ENCODE measurements at regions not wholly inside any gene's neighbourhood (a gene's known extent, or its start where the extent isn't known, plus 50 kb on each side); places are given as distances from the start of the nearest gene placed in this dataset.

DNA sequence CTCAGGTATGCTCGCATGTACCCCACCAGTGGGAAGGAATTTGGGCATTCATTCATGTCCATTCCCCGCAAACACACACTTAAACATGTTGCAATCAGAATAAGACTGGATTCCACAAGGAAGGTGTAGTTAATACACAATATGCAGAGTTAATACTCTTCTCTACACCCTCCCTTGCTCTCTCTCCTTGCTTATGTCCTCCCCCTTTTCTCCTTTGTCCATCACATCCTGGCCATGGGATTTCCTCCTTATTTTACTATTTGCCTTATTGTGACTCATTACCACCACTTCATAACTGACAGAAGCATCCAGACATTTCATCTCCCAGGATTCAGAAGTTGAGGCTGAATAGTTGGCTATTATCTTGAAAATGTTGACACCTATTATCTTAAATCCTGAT lies 473.8 kb upstream of the SPHKAP start:
- H2AFZ ChIP-seq (ENCODE audit: low read length): no peak overlapping the region
- no peak overlapping the region for H3K4me2 ChIP-seq (ENCODE audit: low read depth, low read length, poor library complexity, severe bottlenecking)
- no peaks in the 10 kb centered on the region for H3K27me3 ChIP-seq (ENCODE audit: insufficient read depth, low read length, poor library complexity, severe bottlenecking)
- H3K9me3 ChIP-seq (ENCODE audit: insufficient read depth, low read depth, low read length): no peaks in the 10 kb centered on the region
- H3K4me1 ChIP-seq (ENCODE audit: insufficient read depth, low read length, poor library complexity, severe bottlenecking): no peaks in the 10 kb centered on the region
- H4K20me1 ChIP-seq (ENCODE audit: insufficient read depth, low read length, poor library complexity, severe bottlenecking): no peaks in the 10 kb centered on the region
- no peaks in the 10 kb centered on the region for H3K36me3 ChIP-seq (ENCODE audit: insufficient read depth, low read length)
- H3K4me3 ChIP-seq (ENCODE audit: low read length, poor library complexity, severe bottlenecking): no peak overlapping the region
- H3F3A ChIP-seq (ENCODE audit: low read depth): no peaks in the 10 kb centered on the region
- H3K79me2 ChIP-seq (ENCODE audit: insufficient read depth, low read length): no peaks in the 10 kb centered on the region
- TF ChIP-seq, protein P1, sequence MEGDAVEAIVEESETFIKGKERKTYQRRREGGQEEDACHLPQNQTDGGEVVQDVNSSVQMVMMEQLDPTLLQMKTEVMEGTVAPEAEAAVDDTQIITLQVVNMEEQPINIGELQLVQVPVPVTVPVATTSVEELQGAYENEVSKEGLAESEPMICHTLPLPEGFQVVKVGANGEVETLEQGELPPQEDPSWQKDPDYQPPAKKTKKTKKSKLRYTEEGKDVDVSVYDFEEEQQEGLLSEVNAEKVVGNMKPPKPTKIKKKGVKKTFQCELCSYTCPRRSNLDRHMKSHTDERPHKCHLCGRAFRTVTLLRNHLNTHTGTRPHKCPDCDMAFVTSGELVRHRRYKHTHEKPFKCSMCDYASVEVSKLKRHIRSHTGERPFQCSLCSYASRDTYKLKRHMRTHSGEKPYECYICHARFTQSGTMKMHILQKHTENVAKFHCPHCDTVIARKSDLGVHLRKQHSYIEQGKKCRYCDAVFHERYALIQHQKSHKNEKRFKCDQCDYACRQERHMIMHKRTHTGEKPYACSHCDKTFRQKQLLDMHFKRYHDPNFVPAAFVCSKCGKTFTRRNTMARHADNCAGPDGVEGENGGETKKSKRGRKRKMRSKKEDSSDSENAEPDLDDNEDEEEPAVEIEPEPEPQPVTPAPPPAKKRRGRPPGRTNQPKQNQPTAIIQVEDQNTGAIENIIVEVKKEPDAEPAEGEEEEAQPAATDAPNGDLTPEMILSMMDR (conservative IDR thresholded peaks at IDR 0.05; ENCODE audit: low read length): no peak
- TF ChIP-seq EZH2phosphoT487 (IDR thresholded peaks at IDR 0.05; ENCODE audit: borderline replicate concordance): no peak
- no peak overlapping the region for H3K9ac ChIP-seq (ENCODE audit: low read depth, low read length, poor library complexity, severe bottlenecking)
- H3K9me2 ChIP-seq (replicated peaks; ENCODE audit: low read depth, low read length): no peaks in the 10 kb centered on the region

DNA sequence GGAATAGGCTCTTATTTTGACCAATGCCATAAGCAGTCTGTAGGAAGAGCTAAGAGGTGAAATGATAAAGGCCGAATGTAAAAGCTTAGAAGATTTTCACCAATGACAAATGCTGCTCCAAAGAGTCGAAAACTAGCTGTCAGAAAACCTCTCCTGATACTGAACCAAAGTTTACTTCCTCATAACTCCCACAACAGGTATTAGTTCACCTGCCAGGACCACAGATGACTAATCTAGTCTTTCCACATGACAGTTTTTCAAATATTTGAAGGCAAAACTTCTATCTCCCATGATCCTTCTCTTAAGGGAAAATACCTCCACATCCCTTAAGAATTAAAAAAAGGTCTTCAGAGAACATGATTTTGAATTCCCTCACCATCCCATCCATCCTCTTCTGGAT lies 473.2 kb upstream of the SPHKAP start:
- H3K27me3 ChIP-seq (ENCODE audit: insufficient read depth, low read length, poor library complexity, severe bottlenecking): no peaks in the 10 kb centered on the region
- H3K4me2 ChIP-seq (ENCODE audit: low read depth, low read length, poor library complexity, severe bottlenecking): no peak overlapping the region
- no peaks in the 10 kb centered on the region for H3K36me3 ChIP-seq (ENCODE audit: insufficient read depth, low read length)
- no peak overlapping the region for H2AFZ ChIP-seq (ENCODE audit: low read length)
- no peak overlapping the region for H3K9ac ChIP-seq (ENCODE audit: low read depth, low read length, poor library complexity, severe bottlenecking)
- H3K9me2 ChIP-seq (replicated peaks; ENCODE audit: low read depth, low read length): no peaks in the 10 kb centered on the region
- no peaks in the 10 kb centered on the region for H3K9me3 ChIP-seq (ENCODE audit: insufficient read depth, low read depth, low read length)
- H4K20me1 ChIP-seq (ENCODE audit: insufficient read depth, low read length, poor library complexity, severe bottlenecking): no peaks in the 10 kb centered on the region
- H3K4me3 ChIP-seq (ENCODE audit: low read length, poor library complexity, severe bottlenecking): no peak overlapping the region
- H3F3A ChIP-seq (ENCODE audit: low read depth): no peaks in the 10 kb centered on the region
- TF ChIP-seq, protein P1 (conservative IDR thresholded peaks at IDR 0.05; ENCODE audit: low read length): no peak
- no peak for TF ChIP-seq EZH2phosphoT487 (IDR thresholded peaks at IDR 0.05; ENCODE audit: borderline replicate concordance)
- H3K79me2 ChIP-seq (ENCODE audit: insufficient read depth, low read length): no peaks in the 10 kb centered on the region
- no peaks in the 10 kb centered on the region for H3K4me1 ChIP-seq (ENCODE audit: insufficient read depth, low read length, poor library complexity, severe bottlenecking)

DNA sequence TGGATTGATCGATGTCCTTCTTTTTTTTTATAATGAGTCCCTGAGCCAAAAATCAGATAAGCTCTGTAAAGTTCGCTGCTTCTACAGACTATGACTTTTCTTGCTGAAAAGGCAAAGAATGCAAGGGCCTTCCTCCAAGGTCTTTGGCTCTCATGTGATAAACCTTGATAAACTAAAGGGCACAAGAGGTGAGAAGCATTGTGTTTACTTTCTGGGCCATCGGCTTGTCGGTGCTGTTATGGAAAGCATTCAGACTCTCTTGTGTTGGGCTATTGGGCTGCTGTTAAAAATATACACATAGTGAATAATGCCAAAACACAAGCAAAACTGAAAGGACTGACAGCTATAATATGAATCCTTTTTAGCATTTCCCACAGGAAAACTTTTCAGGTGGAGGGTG lies 472.4 kb upstream of the SPHKAP start:
- TF ChIP-seq, protein P1 (conservative IDR thresholded peaks at IDR 0.05; ENCODE audit: low read length): no peak
- TF ChIP-seq EZH2phosphoT487 (IDR thresholded peaks at IDR 0.05; ENCODE audit: borderline replicate concordance): no peak
- no peaks in the 10 kb centered on the region for H3K9me3 ChIP-seq (ENCODE audit: insufficient read depth, low read depth, low read length)

More for the DNA sequence above, 472.4 kb upstream of the SPHKAP start:
- Histone ChIP-seq H3K79me2 (ENCODE audit: insufficient read depth, low read length) (no peaks in the 10 kb centered on the region), H4K20me1 (ENCODE audit: insufficient read depth, low read length, poor library complexity, severe bottlenecking) (no peaks in the 10 kb centered on the region), H3K9ac (ENCODE audit: low read depth, low read length, poor library complexity, severe bottlenecking) (no peak overlapping the region), H3K36me3 (ENCODE audit: insufficient read depth, low read length) (no peaks in the 10 kb centered on the region), H2AFZ (ENCODE audit: low read length) (no peak overlapping the region), H3K27me3 (ENCODE audit: insufficient read depth, low read length, poor library complexity, severe bottlenecking) (no peaks in the 10 kb centered on the region), H3K9me2 (replicated peaks; ENCODE audit: low read depth, low read length) (no peaks in the 10 kb centered on the region), H3K4me2 (ENCODE audit: low read depth, low read length, poor library complexity, severe bottlenecking) (no peak overlapping the region), H3K4me1 (ENCODE audit: insufficient read depth, low read length, poor library complexity, severe bottlenecking) (no peaks in the 10 kb centered on the region), H3F3A (ENCODE audit: low read depth) (no peaks in the 10 kb centered on the region), H3K4me3 (ENCODE audit: low read length, poor library complexity, severe bottlenecking) (no peak overlapping the region)

Data from Loucy (cell line).